DND-41 (cell line): ENCODE measurements at regions not wholly inside any gene's neighbourhood (a gene's known extent, or its start where the extent isn't known, plus 50 kb on each side); places are given as distances from the start of the nearest gene placed in this dataset.

Experiments
- ATAC-seq: fragments of 200-7000 bp; cut with Tn5 transposase; 3 replicates; pipeline ENCODE4 v1.9.1; 2021; ENCODE audit warnings: low read depth; ENCODE audit not compliant: insufficient read depth
- DNase-seq: peaks from one replicate; pipeline ENCODE4 v3.0.0-alpha.2; 2020
- H2AFZ ChIP-seq: 2 replicates; pipeline ENCODE4 v1.6.0; 2012; ENCODE audit warnings: low read depth, low read length
- H3K27ac ChIP-seq: 2 replicates; pipeline ENCODE4 v1.5.1; 2012; ENCODE audit warnings: low read length, inconsistent platforms
- H3K27me3 ChIP-seq: fragments of 200-600 bp; sonication (generic); 2 replicates; pipeline ENCODE4 v1.6.0; 2012; ENCODE audit warnings: low read length, mild to moderate bottlenecking, inconsistent platforms; ENCODE audit not compliant: insufficient read depth, poor library complexity
- H3K36me3 ChIP-seq: 2 replicates; pipeline ENCODE4 v1.5.1; 2012; ENCODE audit warnings: low read length, inconsistent platforms; ENCODE audit not compliant: insufficient read depth
- H3K4me1 ChIP-seq: 2 replicates; pipeline ENCODE4 v1.5.1; 2012; ENCODE audit warnings: mild to moderate bottlenecking, low read length; ENCODE audit not compliant: insufficient read depth
- H3K4me2 ChIP-seq: 2 replicates; pipeline ENCODE4 v1.6.0; 2012; ENCODE audit warnings: mild to moderate bottlenecking, moderate library complexity, low read length, inconsistent platforms; ENCODE audit not compliant: insufficient read depth
- H3K4me3 ChIP-seq, 2 experiments: fragments of 200-600 bp in 1 of 2; shearing (Covaris generic) in 1 of 2; 2 replicates each; pipeline ENCODE4 v1.5.1; 2012 to 2016; ENCODE audit warnings: inconsistent platforms in 2 of 2, low read length in 2 of 2, mild to moderate bottlenecking in 2 of 2, low read depth in 1 of 2, moderate library complexity in 1 of 2
- H3K79me2 ChIP-seq: 2 replicates; pipeline ENCODE4 v1.6.0; 2012; ENCODE audit warnings: low read length, inconsistent platforms; ENCODE audit not compliant: insufficient read depth
- H3K9ac ChIP-seq: 2 replicates; pipeline ENCODE4 v1.6.0; 2012; ENCODE audit warnings: low read depth, mild to moderate bottlenecking, inconsistent platforms, low read length, moderate library complexity
- H3K9me3 ChIP-seq: 2 replicates; pipeline ENCODE4 v1.5.1; 2012; ENCODE audit warnings: low read length, moderate library complexity, mild to moderate bottlenecking, inconsistent platforms; ENCODE audit not compliant: insufficient read depth, severe bottlenecking
- H4K20me1 ChIP-seq: 2 replicates; pipeline ENCODE4 v1.6.0; 2012; ENCODE audit warnings: low read length; ENCODE audit not compliant: insufficient read depth
- EZH2 ChIP-seq: IDR thresholded peaks from 3 replicates; pipeline ENCODE4 v1.6.1; 2012; ENCODE audit warnings: borderline replicate concordance, low read depth, mild to moderate bottlenecking, moderate library complexity, low read length, inconsistent platforms; ENCODE audit not compliant: severe bottlenecking
- TF ChIP-seq, protein P1 (sequence below): IDR thresholded peaks from 2 replicates; pipeline ENCODE4 v1.5.1; 2012; ENCODE audit warnings: borderline replicate concordance, low read length, moderate library complexity, mild to moderate bottlenecking; ENCODE audit not compliant: poor library complexity, severe bottlenecking; ENCODE audit errors: extremely low read depth

DNA sequence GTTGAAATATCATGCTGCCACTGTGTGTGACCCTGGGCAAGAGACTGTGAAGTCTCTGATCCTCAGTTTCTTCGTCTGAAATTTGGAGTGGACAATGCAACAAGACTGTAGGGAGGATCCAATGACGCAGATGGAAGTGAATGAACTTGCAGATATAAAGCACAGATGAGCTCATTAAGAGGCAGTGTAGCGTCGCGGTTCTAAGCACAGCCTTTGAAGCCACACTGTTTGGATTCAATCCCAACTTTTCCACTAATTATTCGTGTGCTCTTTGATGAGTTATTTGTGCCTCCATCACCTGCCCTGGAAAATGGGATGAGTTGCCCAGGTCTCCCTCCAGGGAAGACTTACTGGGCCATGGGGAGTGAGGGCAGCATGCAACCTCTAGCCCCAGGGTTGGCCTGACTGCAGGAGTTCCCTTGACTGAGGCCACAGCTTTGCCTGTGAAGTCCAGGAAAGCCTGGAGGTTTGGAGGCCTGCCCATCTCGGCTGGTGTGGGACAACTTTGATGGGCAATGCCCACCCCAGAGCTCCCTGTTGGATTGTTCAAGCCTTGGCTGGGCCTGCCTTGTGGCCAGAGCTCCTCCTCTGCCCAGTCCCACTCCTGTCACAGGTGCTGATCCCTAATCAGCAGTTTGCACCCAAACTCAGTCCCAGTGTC, 266.0 kb upstream of the B3GAT1 start:
- Histone ChIP-seq H2AFZ (no peak overlapping the region), H3K27ac (no peak overlapping the region), H4K20me1 (no peaks in the 10 kb centered on the region), H3K27me3 (no peaks in the 10 kb centered on the region), H3K36me3 (no peaks in the 10 kb centered on the region), H3K9me3 (no peaks in the 10 kb centered on the region), H3K4me2 (no peak overlapping the region), H3K4me3 (no peak overlapping the region), H3K4me1 (peaks cover 6% of the 10 kb centered on the region; the same call in 1 of the 2 replicates), H3K79me2 (no peaks in the 10 kb centered on the region), H3K9ac (no peak overlapping the region)
- ATAC-seq = no peak
- TF ChIP-seq EZH2 = no peak
- TF ChIP-seq, protein P1, sequence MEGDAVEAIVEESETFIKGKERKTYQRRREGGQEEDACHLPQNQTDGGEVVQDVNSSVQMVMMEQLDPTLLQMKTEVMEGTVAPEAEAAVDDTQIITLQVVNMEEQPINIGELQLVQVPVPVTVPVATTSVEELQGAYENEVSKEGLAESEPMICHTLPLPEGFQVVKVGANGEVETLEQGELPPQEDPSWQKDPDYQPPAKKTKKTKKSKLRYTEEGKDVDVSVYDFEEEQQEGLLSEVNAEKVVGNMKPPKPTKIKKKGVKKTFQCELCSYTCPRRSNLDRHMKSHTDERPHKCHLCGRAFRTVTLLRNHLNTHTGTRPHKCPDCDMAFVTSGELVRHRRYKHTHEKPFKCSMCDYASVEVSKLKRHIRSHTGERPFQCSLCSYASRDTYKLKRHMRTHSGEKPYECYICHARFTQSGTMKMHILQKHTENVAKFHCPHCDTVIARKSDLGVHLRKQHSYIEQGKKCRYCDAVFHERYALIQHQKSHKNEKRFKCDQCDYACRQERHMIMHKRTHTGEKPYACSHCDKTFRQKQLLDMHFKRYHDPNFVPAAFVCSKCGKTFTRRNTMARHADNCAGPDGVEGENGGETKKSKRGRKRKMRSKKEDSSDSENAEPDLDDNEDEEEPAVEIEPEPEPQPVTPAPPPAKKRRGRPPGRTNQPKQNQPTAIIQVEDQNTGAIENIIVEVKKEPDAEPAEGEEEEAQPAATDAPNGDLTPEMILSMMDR = no peak
- no peak for DNase-seq

DNA sequence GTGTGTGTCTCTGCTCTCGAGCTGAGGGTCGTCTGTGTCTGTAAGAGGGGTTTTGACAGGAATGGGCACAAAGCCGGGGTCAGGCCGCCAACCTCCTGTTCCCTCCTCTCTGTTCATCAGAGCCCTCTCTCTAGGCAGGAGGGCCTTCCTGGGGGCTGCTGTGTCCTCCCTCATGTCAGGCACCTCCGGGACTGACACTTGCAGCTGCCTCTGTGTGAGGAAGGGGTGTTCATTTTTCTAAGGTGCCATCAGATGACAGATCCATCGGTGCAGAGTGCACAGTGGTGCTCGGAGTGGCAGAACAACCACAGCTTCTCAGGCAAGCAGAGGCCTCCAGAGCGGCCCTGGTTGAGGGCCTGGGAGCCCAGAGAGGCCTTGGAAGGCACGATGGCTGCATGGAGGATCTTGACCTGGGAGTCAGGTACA, 265.4 kb upstream of the B3GAT1 start:
- Histone ChIP-seq H3K9ac (no peak overlapping the region), H3K36me3 (no peaks in the 10 kb centered on the region), H3K27me3 (no peaks in the 10 kb centered on the region), H3K4me1 (peaks cover 6% of the 10 kb centered on the region; the same call in 1 of the 2 replicates), H3K79me2 (no peaks in the 10 kb centered on the region), H2AFZ (no peak overlapping the region), H4K20me1 (no peaks in the 10 kb centered on the region), H3K27ac (no peak overlapping the region), H3K4me3 (no peak overlapping the region), H3K4me2 (no peak overlapping the region), H3K9me3 (no peaks in the 10 kb centered on the region)
- TF ChIP-seq EZH2 = no peak
- TF ChIP-seq, protein P1 = no peak
- ATAC-seq (no peak), DNase-seq (no peak)

DNA sequence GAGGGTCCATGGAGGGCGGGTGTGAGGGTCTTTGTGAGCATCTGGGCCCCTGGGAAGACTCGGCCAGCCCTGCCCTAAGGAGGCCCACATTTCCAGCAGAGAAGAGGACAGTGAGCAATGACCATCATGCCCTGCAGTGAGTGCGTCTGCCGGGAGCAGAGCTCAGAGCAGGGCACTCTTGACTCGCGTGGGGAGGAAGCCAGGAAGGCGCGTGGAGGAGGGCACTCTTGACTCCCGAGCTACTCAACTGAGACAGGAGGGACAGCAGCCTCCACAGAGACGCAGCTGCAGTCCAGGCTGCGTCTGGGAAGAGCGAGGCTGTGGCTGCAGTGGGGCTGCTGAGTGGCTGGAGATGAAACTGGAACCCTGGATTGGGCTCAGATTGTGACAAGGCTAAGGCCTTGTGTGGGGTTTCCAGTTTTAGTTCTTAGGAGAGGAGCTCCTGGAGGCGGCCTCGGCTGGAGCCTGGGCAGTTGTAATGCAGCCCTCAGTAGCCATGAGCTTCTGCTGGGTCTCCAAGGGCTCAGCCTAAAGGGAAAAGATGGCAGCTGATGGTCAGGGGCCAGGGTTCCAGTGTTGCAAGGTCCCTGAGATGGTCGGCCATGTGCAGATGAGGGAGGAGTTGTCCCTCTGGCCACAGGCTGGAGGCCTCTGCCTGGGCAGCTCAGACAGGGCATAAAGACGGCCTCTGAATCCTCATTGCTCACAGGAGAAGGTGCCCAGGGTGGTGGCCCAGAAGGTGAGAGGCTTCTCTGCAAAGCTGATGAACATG, 264.7 kb upstream of the B3GAT1 start:
- Histone ChIP-seq H3K4me2 (no peak overlapping the region), H3K4me1 (peaks cover 9% of the 10 kb centered on the region), H2AFZ (no peak overlapping the region), H3K4me3 (no peak overlapping the region), H4K20me1 (no peaks in the 10 kb centered on the region), H3K9me3 (no peaks in the 10 kb centered on the region), H3K27ac (no peak overlapping the region; the same call in 1 of the 2 replicates), H3K36me3 (no peaks in the 10 kb centered on the region), H3K27me3 (no peaks in the 10 kb centered on the region), H3K9ac (no peak overlapping the region), H3K79me2 (no peaks in the 10 kb centered on the region)
- TF ChIP-seq, protein P1 = no peak
- no peak for TF ChIP-seq EZH2
- ATAC-seq = no peak
- DNase-seq = no peak
